ENCODE measurements at regions not wholly inside any gene's neighbourhood (a gene's known extent, or its start where the extent isn't known, plus 50 kb on each side); places are given as distances from the start of the nearest gene placed in this dataset.
"Not testable (repeated sequence)": the region's sequence is repeated elsewhere in the genome, so short reads cannot be mapped to it uniquely, and the experiment has no call there.

- peaks cover 0 to 21% (median 4%) of the 10 kb centered on the region in 12 donors for H3K9me3 ChIP-seq
- intact Hi-C loops (cut with DNase I) = no loop called here
- peaks cover 0 to 4% (median 0%) of the 10 kb centered on the region in 12 donors for H3K4me1 ChIP-seq
- no peak overlapping the region for H3K4me3 ChIP-seq
- no peak for DNase-seq
- 69 to 73% (median 71%) methylated on average over 3 of the region's 3 CpGs for WGBS, 4 donors
- ATAC-seq = no peak
- no peak overlapping the region for H3K27ac ChIP-seq
- no peaks in the 10 kb centered on the region for H3K27me3 ChIP-seq
- no peaks in the 10 kb centered on the region for H3K36me3 ChIP-seq
- TF ChIP-seq CTCF (IDR thresholded peaks at IDR 0.05) = no peak
- TF ChIP-seq POLR2A (IDR thresholded peaks at IDR 0.05) = no peak
These were observed 314.1 kb upstream of the LRRC3B start for GRCh38 chr3:26308454-26308853.

- H3K27me3 ChIP-seq; DNase-seq; H3K4me1 ChIP-seq; H3K27ac ChIP-seq; intact Hi-C loops (cut with DNase I); H3K4me3 ChIP-seq; H3K36me3 ChIP-seq; ATAC-seq: not testable (repeated sequence)
- H3K9me3 ChIP-seq = peaks cover 0 to 21% (median 4%) of the 10 kb centered on the region in 12 donors
- 86 to 92% (median 89%) methylated on average over 1 of the region's 1 CpG for WGBS, 4 donors
These were observed 313.0 kb upstream of the LRRC3B start for GRCh38 chr3:26309536-26309935.

GRCh38 chr3:26312816-26313215, 309.8 kb upstream of the LRRC3B start:
- no peak for ATAC-seq
- TF ChIP-seq POLR2A (IDR thresholded peaks at IDR 0.05) (no peak), CTCF (IDR thresholded peaks at IDR 0.05) (no peak)
- no peak for DNase-seq
- Histone ChIP-seq H3K4me1 (no peaks in the 10 kb centered on the region), H3K36me3 (no peaks in the 10 kb centered on the region), H3K27ac (no peak overlapping the region), H3K4me3 (no peak overlapping the region), H3K27me3 (no peaks in the 10 kb centered on the region), H3K9me3 (peaks cover 0 to 39% (median 5%) of the 10 kb centered on the region in 12 donors)
- 89 to 95% (median 92%) methylated on average over 2 to 5 of the region's 5 CpGs for whole genome bisulfite sequencing, 4 donors
- intact Hi-C loops (cut with DNase I) = no loop called here

GRCh38 chr3:26316472-26316871, 306.1 kb upstream of the LRRC3B start:
- no peak overlapping the region for H3K27ac ChIP-seq
- ATAC-seq = no peak
- no peak for DNase-seq
- TF ChIP-seq CTCF (IDR thresholded peaks at IDR 0.05) (no peak), POLR2A (IDR thresholded peaks at IDR 0.05) (no peak)
- H3K36me3 ChIP-seq = no peaks in the 10 kb centered on the region
- no peak overlapping the region for H3K4me3 ChIP-seq
- H3K4me1 ChIP-seq = no peaks in the 10 kb centered on the region
- peaks cover 0 to 39% (median 9%) of the 10 kb centered on the region in 12 donors for H3K9me3 ChIP-seq
- intact Hi-C loops (cut with DNase I) = no loop called here
- H3K27me3 ChIP-seq = no peaks in the 10 kb centered on the region

GRCh38 chr3:26323741-26324140, 298.8 kb upstream of the LRRC3B start:
- H3K27me3 ChIP-seq; H3K4me1 ChIP-seq; H3K36me3 ChIP-seq; H3K27ac ChIP-seq; H3K4me3 ChIP-seq; intact Hi-C loops (cut with DNase I); DNase-seq; ATAC-seq: not testable (repeated sequence)
- H3K9me3 ChIP-seq = peaks cover 0 to 33% (median 5%) of the 10 kb centered on the region in 12 donors
- 70 to 78% (median 77%) methylated on average over 5 to 6 of the region's 6 CpGs for WGBS, 4 donors
